ENCODE measurements at regions not wholly inside any gene's neighbourhood (a gene's known extent, or its start where the extent isn't known, plus 50 kb on each side); places are given as distances from the start of the nearest gene placed in this dataset.
"Not testable (repeated sequence)": the region's sequence is repeated elsewhere in the genome, so short reads cannot be mapped to it uniquely, and the experiment has no call there.

DNA sequence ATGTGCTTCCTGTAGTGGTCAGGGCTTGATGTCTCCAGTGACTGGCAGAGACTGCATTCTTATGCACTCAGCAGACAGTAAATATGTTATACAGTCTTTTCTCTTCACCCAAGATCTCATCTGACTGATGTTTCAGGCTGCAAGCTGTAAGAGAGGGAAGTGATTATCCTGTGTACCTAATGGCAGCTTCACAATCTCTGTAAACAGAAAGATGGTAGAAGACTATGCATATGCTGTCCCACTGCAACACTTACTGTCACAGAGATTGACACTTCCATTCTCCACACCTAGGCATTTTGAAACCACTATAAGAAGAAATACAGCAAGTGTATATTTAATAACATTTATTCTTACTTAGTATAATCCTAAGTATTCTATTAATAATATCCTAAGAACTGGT is 97.6 kb upstream of the ANXA1 start:
- DNase-seq (ENCODE audit: low read depth), result no peak

DNA sequence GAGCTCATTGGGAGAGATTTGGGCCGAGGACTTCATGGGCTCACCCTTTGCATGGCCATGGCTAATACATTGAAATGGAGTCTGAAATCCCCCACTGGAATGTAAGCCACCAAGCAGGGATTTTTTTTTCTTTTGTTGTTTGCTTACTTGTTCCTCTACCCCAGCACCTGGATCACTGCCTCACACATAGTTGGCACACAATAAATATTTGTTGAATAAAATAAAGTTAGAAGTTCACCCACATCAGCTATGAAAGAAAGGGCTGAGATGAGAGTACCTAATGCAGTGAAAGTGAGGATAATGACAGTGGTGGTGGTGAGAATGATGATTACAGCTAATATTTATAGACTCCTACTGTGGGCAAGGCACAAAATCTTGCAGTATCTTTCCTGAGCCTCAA is 98.1 kb upstream of the ANXA1 start:
- DNase-seq (ENCODE audit: low read depth), result no peak

- DNase-seq (ENCODE audit: low read depth), result no peak
Measured at GRCh38 chr9:73050887-73051550, 98.2 kb upstream of the ALDH1A1 start.

- no peak for DNase-seq (ENCODE audit: low read depth)
Measured at GRCh38 chr9:73050065-73050816, 97.4 kb upstream of the ALDH1A1 start.

GRCh38 chr9:73049280-73049679 is 96.4 kb upstream of the ALDH1A1 start:
- DNase-seq (ENCODE audit: low read depth), result no peak

DNA sequence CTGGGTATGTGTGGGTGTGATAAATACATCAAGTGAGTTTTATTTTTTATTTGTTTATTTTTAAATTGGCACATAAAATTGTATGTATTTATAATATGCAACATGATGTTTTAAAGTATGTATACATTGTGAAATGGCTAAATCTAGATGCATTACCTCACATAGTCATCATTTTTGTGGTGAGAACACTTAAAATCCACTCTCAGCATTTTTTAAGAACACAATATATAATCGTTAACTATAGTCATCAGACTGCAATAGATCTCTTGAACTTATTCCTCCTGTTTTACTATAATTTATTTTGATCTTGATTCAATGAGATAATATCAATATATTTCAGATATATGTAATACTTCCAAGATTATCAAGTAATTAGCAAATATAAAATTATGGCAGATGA is 93.9 kb upstream of the ALDH1A1 start:
- DNase-seq (ENCODE audit: low read depth), result no peak

- not testable (repeated sequence) for DNase-seq (ENCODE audit: low read depth)
Measured at GRCh38 chr9:73044776-73045175, 91.9 kb upstream of the ALDH1A1 start.

GRCh38 chr9:73042155-73042554 is 89.3 kb upstream of the ALDH1A1 start:
- DNase-seq (ENCODE audit: low read depth), result no peak

DNA sequence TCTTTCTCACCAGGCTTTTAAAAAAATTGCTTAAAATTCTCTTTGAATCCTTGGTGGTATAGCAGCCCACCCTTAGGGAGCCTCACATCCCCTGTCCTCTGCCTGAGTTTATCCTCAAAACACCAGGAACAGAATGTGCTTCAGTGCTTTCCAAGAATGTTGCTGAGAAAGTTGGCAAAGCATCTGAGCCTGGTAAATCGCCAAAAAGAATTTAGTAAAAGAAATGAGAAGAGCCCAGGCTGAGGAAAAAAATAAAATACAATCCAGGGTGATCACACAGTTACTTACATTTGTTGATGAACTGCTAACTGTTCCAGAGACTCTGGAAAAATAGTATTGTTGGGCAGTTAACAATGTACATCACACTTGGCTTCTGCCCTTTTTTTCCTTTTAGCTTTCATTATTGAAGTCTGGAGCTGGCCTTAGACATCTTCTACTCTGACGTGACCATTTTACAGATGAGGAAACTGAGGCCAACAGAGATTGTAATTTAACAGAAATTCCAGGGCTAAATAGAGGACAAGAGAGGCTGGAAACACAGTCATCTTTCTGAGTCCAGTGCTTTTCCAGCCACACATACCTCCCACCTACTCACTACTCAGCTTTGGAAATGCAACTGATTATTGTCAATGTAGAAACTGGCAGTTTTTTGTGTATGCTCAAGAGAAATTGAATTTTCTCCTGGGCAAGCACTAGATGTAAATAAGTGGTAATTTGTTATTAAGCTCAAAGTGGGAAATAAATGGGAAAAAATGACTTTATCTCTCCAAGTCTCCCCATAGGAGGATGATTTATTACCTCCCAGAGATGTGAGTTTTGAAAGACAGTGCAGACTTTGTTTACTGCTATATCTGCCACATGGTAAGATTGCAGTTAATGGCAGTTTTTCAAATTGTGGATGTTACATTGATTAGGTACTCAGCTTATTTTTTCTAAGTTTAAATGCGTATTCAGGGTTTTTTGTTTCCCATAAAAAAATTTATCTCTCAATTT is 86.7 kb upstream of the ALDH1A1 start:
- peak; percentile 62 for DNase-seq (ENCODE audit: low read depth)

DNA sequence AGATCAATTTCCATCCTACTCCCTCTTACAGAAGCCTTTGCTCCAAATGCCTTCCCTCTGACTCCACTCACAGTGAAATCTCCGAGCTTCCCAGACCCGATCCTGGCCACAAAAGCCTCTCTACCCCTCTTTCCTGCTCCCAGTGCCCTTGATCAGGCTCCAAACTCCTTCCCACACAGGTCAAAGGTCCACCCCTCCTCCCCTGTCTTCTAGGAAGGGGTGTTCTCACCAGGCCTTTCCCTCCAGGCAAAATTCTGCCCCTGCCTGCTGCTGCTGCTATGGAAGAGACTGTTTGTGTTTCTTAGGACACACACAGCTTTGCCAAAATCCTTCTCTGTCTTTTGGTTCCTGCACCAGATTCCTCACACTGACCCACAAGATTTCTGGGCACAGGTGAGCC is 85.8 kb upstream of the ALDH1A1 start:
- DNase-seq (ENCODE audit: low read depth), result peak; percentile 57

DNA sequence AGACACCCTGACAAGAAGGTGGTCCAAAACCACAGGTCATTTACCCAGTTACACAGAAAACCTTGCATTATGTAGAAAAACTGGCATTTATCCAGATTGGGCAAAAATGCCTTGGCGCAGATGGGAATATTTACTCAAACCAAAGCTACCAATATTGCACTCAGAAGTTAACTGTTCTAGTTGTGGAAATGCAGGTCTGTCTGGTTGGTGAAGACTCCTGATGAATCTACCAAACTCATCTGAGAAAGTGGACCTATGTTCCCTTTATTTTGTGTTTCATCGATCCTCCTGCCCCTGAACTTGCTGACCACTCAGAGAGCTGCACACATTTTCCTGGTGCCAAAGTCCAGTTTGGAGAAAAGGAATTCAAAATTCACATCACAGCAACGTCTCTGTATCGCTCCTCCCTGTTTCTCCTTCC is 85.2 kb upstream of the ALDH1A1 start:
- DNase-seq (ENCODE audit: low read depth), result no peak

GRCh38 chr9:73037613-73038012 is 84.8 kb upstream of the ALDH1A1 start:
- no peak for DNase-seq (ENCODE audit: low read depth)

DNA sequence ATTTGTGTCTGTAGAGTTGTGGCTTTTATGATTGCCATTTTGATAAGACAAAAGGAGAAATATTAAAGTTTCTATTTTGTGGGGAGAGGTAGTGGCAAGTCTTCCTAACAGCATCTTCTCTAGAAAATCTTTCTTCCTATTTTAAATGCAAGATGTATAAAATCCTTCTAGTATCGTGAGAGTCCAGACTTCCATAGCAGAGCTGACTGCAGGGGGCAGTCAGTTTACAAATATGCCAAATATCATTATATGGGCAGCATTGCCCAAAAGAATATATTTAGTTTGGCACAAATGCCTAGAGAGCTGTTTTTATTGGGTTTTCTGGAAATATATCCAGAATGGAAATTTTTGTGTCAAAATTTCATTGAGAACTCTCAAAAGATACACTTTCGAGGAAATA is 82.1 kb upstream of the ALDH1A1 start:
- DNase-seq (ENCODE audit: low read depth), result no peak

DNA sequence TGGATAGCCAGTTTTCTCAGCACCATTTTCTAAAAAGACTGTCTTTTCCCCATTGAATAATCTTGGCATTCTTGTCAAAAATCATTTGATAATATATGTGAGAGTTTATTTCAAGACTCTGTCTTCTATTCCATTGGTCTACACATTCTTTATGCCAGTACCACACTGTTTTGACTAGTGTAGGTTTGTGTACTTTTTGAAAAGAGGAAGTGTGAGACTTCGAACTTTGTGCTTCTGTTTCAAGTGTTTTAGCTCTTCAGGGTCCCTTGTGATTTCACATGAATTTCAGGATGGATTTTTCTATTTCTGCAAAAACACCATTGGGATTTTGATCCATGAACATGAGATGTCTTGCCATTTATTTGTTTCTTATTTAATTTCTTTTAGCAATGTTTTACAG is 78.5 kb upstream of the ALDH1A1 start:
- DNase-seq (ENCODE audit: low read depth), result no peak

- no peak for DNase-seq (ENCODE audit: low read depth)
Measured at GRCh38 chr9:73030370-73031030, 77.6 kb upstream of the ALDH1A1 start.

DNA sequence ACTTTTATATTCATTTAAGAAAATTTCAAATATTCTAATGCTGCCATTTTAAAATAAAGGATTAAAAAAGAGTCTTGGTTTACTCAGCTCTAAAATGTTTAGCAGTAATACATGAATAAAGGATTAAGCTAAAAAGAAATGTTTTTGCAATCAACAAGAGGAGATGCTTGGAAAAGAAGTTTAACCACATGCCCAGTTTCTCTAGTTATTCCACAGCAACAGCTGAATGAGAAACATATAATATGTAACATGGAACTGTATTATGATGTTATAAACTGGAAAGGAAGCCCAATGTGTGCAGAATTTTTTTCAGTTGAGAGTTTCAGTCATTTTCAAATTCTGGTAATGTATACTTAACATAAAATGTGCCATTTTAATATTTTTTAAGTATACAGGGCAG is 76.5 kb upstream of the ALDH1A1 start:
- DNase-seq (ENCODE audit: low read depth), result no peak

DNA sequence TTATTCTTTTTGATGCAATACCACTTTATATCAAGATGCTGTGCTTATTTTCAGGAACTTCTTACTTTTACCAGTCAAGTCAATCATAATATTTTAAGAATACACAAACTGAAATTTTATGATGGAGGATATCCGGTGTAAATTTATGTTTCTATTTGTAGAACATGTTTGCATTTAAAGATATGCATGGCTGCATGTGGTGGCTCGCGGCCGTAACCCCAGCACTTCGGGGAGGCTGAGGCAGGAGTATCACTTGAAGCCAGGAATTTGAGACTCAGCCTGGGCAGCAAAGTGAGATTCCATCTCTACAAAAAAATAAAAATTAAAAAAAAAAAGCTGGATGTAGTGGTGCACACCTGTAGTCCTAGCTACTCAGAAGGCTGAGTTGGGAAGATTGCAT is 73.5 kb upstream of the ALDH1A1 start:
- no peak for DNase-seq (ENCODE audit: low read depth)

- no peak for DNase-seq (ENCODE audit: low read depth)
Measured at GRCh38 chr9:73024601-73025034, 71.8 kb upstream of the ALDH1A1 start.

DNA sequence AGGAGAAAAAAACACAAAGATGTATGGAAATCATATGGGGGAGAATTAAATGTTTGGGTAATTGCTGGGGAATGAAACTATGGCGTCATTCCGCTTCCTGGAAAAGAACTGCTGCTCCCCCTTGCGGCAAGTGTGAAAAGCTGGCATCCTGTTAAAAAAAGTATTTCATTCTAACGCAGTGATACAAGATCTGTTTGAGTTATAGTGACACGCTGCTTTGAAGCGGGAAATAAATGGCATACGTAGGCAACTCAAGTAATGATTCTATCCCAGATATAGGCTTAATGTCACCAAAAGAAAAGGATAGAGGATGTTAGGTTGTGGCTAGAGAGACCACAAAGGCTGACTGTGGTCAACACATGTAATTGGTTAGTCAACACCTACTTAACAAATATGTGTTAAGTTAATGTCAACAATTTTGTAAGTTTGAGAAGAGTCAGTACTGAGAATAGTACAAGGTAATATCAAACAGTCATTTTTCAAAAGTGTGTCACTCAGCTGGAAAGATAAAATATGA is 70.2 kb upstream of the ALDH1A1 start:
- peak; percentile 51 for DNase-seq (ENCODE audit: low read depth)

GRCh38 chr9:73022353-73022752 is 69.5 kb upstream of the ALDH1A1 start:
- no peak for DNase-seq (ENCODE audit: low read depth)

DNA sequence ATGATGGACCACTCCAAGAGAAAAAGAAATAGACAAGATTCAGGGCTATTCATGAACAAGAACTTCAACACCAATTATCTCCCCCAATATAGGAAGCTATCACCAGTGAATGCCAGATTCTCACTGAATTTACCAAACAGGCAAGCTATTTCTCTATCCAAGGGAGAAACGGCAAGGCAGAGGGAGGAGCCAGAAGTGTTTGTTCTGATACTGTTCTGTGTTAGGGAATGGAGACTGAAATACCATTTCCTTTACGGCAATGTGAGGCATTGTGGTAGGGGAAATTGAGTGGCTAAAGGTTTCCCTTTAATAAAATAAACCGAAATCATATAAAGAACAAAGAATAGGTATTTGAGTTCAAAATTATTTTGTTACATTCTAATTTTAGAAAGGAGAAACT is 68.0 kb upstream of the ALDH1A1 start:
- no peak for DNase-seq (ENCODE audit: low read depth)

- DNase-seq (ENCODE audit: low read depth), result no peak
Measured at GRCh38 chr9:73014011-73014410, 61.2 kb upstream of the ALDH1A1 start.
